Brain microvascular endothelial cell (primary cell): ENCODE measurements at regions not wholly inside any gene's neighbourhood (a gene's known extent, or its start where the extent isn't known, plus 50 kb on each side); places are given as distances from the start of the nearest gene placed in this dataset.

ENCODE experiments used
- DNase-seq: peaks from one replicate; pipeline ENCODE4 v3.0.0-alpha.2; 2020
- H3K27ac ChIP-seq: fragments of 250-450 bp; sonication (Bioruptor Pico); 2 replicates; pipeline ENCODE4 v1.5.1; 2020; ENCODE audit warnings: mild to moderate bottlenecking, moderate library complexity
- H3K27me3 ChIP-seq: fragments of 250-450 bp; sonication (Bioruptor Pico); replicated peaks from 2 replicates; pipeline ENCODE4 v1.5.1; 2020; ENCODE audit warnings: mild to moderate bottlenecking
- H3K36me3 ChIP-seq: fragments of 250-450 bp; sonication (Bioruptor Pico); replicated peaks from 2 replicates; pipeline ENCODE4 v1.5.1; 2020; ENCODE audit warnings: mild to moderate bottlenecking
- H3K4me3 ChIP-seq: 2 replicates; pipeline ENCODE4 v1.5.1; 2011; ENCODE audit warnings: low read depth, mild to moderate bottlenecking, control low read depth, low read length, moderate library complexity
- CTCF ChIP-seq: IDR thresholded peaks from 2 replicates; pipeline ENCODE4 v1.5.1; 2011; ENCODE audit warnings: low read depth, mild to moderate bottlenecking, moderate library complexity, low read length, control low read depth, inconsistent platforms; ENCODE audit errors: missing control alignments
- in situ Hi-C: cut with HindIII; loops from 2 replicates; pipeline ENCODE4 v1.10.0; 2017; ENCODE audit warnings: low sequenced_read_pairs, low pct_ligation_motif_present

- in situ Hi-C loops, result no loop called here
- H3K27ac ChIP-seq, result no peak overlapping the region
- no peak for TF ChIP-seq CTCF
- no peaks in the 10 kb centered on the region for H3K36me3 ChIP-seq
- H3K4me3 ChIP-seq, result no peak overlapping the region
- DNase-seq, result no peak
- no peaks in the 10 kb centered on the region for H3K27me3 ChIP-seq
Measured at GRCh38 chr13:95375706-95376105, 74.5 kb upstream of the ABCC4 start.

- H3K4me3 ChIP-seq, result no peak overlapping the region
- in situ Hi-C loops, result no loop called here
- H3K36me3 ChIP-seq, result no peaks in the 10 kb centered on the region
- H3K27ac ChIP-seq, result no peak overlapping the region
- DNase-seq, result no peak
- TF ChIP-seq CTCF, result no peak
- no peaks in the 10 kb centered on the region for H3K27me3 ChIP-seq
Measured at GRCh38 chr13:95378603-95379002, 77.4 kb upstream of the ABCC4 start.

GRCh38 chr13:95380468-95381211 lies 79.4 kb upstream of the ABCC4 start:
- TF ChIP-seq CTCF, result peak; percentile 85
- no peaks in the 10 kb centered on the region for H3K36me3 ChIP-seq
- in situ Hi-C loops, result no loop called here
- H3K27me3 ChIP-seq, result no peaks in the 10 kb centered on the region
- peak; percentile 74 for DNase-seq
- no peak overlapping the region for H3K27ac ChIP-seq
- H3K4me3 ChIP-seq, result no peak overlapping the region

- in situ Hi-C loops, result no loop called here
Measured at GRCh38 chr13:95381212-95381527, 79.9 kb upstream of the ABCC4 start.

GRCh38 chr13:95382411-95382810 lies 81.2 kb upstream of the ABCC4 start:
- DNase-seq, result no peak
- no peaks in the 10 kb centered on the region for H3K36me3 ChIP-seq
- H3K4me3 ChIP-seq, result no peak overlapping the region
- no peak for TF ChIP-seq CTCF
- no peak overlapping the region for H3K27ac ChIP-seq
- in situ Hi-C loops, result no loop called here
- H3K27me3 ChIP-seq, result no peaks in the 10 kb centered on the region

More at GRCh38 chr13:95381212-95381527, 79.9 kb upstream of the ABCC4 start:
- H3K27me3 ChIP-seq, result no peaks in the 10 kb centered on the region
- no peak overlapping the region for H3K4me3 ChIP-seq
- no peak for TF ChIP-seq CTCF
- H3K27ac ChIP-seq, result no peak overlapping the region
- DNase-seq, result no peak
- no peaks in the 10 kb centered on the region for H3K36me3 ChIP-seq

- Histone ChIP-seq H3K27ac (no peak overlapping the region), H3K4me3 (no peak overlapping the region), H3K36me3 (no peaks in the 10 kb centered on the region), H3K27me3 (no peaks in the 10 kb centered on the region)
- no peak for DNase-seq
- no peak for TF ChIP-seq CTCF
- in situ Hi-C loops, result no loop called here
Measured at GRCh38 chr13:95382916-95383315, 81.7 kb upstream of the ABCC4 start.
